HepG2 (cell line): ENCODE measurements at regions not wholly inside any gene's neighbourhood (a gene's known extent, or its start where the extent isn't known, plus 50 kb on each side); places are given as distances from the start of the nearest gene placed in this dataset.

ENCODE experiments used
- FOXJ3 ChIP-seq: sonication (generic); formaldehyde crosslinking; IDR thresholded peaks from 2 replicates; pipeline ENCODE4 v1.4.0; 2020; ENCODE audit warnings: missing genetic modification reagents, mild to moderate bottlenecking, borderline replicate concordance
- HNRNPL ChIP-seq: fragments of 200-400 bp; formaldehyde crosslinking; IDR thresholded peaks from 2 replicates; pipeline ENCODE4 v1.6.1; 2017; ENCODE audit warnings: mild to moderate bottlenecking, low read depth, low read length
- JDP2 ChIP-seq: sonication (generic); formaldehyde crosslinking; IDR thresholded peaks from 2 replicates; pipeline ENCODE4 v1.8.1; 2022; ENCODE audit warnings: missing genetic modification reagents, borderline replicate concordance
- MZF1 ChIP-seq: sonication (generic); formaldehyde crosslinking; IDR thresholded peaks from 2 replicates; pipeline ENCODE4 v1.8.1; 2023; ENCODE audit warnings: mild to moderate bottlenecking, missing genetic modification reagents, borderline replicate concordance
- ZNF251 ChIP-seq: sonication (generic); formaldehyde crosslinking; IDR thresholded peaks from 2 replicates; pipeline ENCODE4 v1.9.0; 2021; ENCODE audit warnings: mild to moderate bottlenecking, missing genetic modification reagents
- ZNF501 ChIP-seq: sonication (generic); formaldehyde crosslinking; IDR thresholded peaks from 2 replicates; pipeline ENCODE4 v1.5.1; 2020; ENCODE audit warnings: mild to moderate bottlenecking, moderate library complexity, missing genetic modification reagents
- ZNF720 ChIP-seq: sonication (generic); formaldehyde crosslinking; IDR thresholded peaks from 2 replicates; pipeline ENCODE4 v1.4.0; 2020; ENCODE audit warnings: missing genetic modification reagents
- TF ChIP-seq, protein P1 (sequence below): sonication (generic); formaldehyde crosslinking; IDR thresholded peaks from 2 replicates; pipeline ENCODE4 v1.4.0; 2020; ENCODE audit warnings: missing genetic modification reagents
- TF ChIP-seq, protein P2 (sequence below), 2 experiments: IDR thresholded peaks; 2 replicates each; pipeline ENCODE4 v1.6.1; 2011 to 2012; ENCODE audit warnings: low read length in 2 of 2, borderline replicate concordance in 1 of 2, low read depth in 1 of 2, mild to moderate bottlenecking in 1 of 2, moderate library complexity in 1 of 2

DNA sequence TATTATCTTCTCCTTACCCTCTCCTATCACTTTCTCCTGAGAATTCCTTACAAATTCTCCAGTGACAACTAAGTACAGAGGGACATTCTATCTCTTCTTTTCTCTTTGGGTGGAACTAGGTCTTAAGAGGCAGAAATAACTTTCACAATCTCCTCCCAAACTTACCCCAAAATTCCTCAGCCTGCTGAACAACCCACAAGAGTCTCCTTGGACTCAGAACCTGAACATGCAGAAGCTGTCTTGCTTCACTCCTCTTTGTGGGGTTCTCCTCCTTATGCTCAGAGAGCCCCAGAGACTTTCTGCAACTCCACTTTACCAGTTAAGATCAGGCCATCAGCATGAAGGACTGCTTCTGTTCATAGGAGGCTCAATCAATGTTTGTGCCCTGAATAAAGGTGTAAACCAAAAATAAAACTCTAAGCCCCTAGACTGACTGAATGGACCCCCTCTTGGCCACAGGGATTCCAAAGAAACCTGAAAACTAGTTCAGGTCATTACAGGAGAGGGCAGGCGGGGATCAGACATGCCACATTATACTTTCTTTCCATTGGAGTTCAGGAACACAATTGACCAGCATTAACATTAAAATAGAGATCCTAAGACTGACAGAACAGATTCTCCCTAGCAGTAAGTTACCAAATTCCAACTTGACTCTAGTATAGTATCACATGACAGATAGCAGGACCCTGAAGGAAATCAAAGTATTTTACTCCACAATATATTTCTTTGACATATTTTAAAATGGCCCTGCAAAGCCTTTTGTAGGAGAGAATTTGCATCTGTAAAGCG lies 179.7 kb upstream of the FBXL17 start (continued):
- TF ChIP-seq, protein P1, sequence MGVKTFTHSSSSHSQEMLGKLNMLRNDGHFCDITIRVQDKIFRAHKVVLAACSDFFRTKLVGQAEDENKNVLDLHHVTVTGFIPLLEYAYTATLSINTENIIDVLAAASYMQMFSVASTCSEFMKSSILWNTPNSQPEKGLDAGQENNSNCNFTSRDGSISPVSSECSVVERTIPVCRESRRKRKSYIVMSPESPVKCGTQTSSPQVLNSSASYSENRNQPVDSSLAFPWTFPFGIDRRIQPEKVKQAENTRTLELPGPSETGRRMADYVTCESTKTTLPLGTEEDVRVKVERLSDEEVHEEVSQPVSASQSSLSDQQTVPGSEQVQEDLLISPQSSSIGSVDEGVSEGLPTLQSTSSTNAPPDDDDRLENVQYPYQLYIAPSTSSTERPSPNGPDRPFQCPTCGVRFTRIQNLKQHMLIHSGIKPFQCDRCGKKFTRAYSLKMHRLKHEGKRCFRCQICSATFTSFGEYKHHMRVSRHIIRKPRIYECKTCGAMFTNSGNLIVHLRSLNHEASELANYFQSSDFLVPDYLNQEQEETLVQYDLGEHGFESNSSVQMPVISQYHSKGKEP (CRISPR knock-in tag) = no peak
- no peak for TF ChIP-seq ZNF501 (CRISPR knock-in tag)
- TF ChIP-seq, protein P2, sequence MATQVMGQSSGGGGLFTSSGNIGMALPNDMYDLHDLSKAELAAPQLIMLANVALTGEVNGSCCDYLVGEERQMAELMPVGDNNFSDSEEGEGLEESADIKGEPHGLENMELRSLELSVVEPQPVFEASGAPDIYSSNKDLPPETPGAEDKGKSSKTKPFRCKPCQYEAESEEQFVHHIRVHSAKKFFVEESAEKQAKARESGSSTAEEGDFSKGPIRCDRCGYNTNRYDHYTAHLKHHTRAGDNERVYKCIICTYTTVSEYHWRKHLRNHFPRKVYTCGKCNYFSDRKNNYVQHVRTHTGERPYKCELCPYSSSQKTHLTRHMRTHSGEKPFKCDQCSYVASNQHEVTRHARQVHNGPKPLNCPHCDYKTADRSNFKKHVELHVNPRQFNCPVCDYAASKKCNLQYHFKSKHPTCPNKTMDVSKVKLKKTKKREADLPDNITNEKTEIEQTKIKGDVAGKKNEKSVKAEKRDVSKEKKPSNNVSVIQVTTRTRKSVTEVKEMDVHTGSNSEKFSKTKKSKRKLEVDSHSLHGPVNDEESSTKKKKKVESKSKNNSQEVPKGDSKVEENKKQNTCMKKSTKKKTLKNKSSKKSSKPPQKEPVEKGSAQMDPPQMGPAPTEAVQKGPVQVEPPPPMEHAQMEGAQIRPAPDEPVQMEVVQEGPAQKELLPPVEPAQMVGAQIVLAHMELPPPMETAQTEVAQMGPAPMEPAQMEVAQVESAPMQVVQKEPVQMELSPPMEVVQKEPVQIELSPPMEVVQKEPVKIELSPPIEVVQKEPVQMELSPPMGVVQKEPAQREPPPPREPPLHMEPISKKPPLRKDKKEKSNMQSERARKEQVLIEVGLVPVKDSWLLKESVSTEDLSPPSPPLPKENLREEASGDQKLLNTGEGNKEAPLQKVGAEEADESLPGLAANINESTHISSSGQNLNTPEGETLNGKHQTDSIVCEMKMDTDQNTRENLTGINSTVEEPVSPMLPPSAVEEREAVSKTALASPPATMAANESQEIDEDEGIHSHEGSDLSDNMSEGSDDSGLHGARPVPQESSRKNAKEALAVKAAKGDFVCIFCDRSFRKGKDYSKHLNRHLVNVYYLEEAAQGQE (IDR thresholded peaks at IDR 0.05; ENCODE audit: borderline replicate concordance in 1 of 2, low read depth in 1 of 2, low read length in 2 of 2) = no peak
- TF ChIP-seq MZF1 = no peak
- no peak for TF ChIP-seq HNRNPL
- TF ChIP-seq FOXJ3 = no peak
- no peak for TF ChIP-seq JDP2 (CRISPR knock-in tag)
- TF ChIP-seq ZNF720 (CRISPR knock-in tag) = no peak
- TF ChIP-seq ZNF251 (CRISPR knock-in tag) = no peak
